Activated CD4-positive, alpha-beta T cell treated with anti-CD3 and anti-CD28 coated beads, Interleukin-2, amount 50 U/mL, for 16 hours (primary cell): ENCODE measurements at regions not wholly inside any gene's neighbourhood (a gene's known extent, or its start where the extent isn't known, plus 50 kb on each side); places are given as distances from the start of the nearest gene placed in this dataset.
"Not testable (repeated sequence)": the region's sequence is repeated elsewhere in the genome, so short reads cannot be mapped to it uniquely, and the experiment has no call there.

ENCODE experiments used
- DNase-seq: peaks from one replicate; pipeline ENCODE4 v3.0.0-alpha.2; 2020

GRCh38 chr4:126183206-126183605 lies 868.5 kb downstream of the FAT4 start:
- DNase-seq = no peak

GRCh38 chr4:126191536-126191935 lies 876.8 kb downstream of the FAT4 start:
- no peak for DNase-seq

GRCh38 chr4:126192506-126192905 lies 877.8 kb downstream of the FAT4 start:
- DNase-seq = no peak

GRCh38 chr4:126201251-126202138 lies 886.7 kb downstream of the FAT4 start:
- DNase-seq = not testable (repeated sequence)

GRCh38 chr4:126202226-126202625 lies 887.5 kb downstream of the FAT4 start:
- DNase-seq = no peak

GRCh38 chr4:126207910-126208309 lies 893.2 kb downstream of the FAT4 start:
- no peak for DNase-seq

GRCh38 chr4:126209147-126209546 lies 894.4 kb downstream of the FAT4 start:
- DNase-seq = no peak

GRCh38 chr4:126213996-126214395 lies 899.2 kb downstream of the FAT4 start:
- no peak for DNase-seq

GRCh38 chr4:126215759-126216158 lies 901.0 kb downstream of the FAT4 start:
- no peak for DNase-seq

GRCh38 chr4:126216611-126217010 lies 901.9 kb downstream of the FAT4 start:
- DNase-seq = no peak

GRCh38 chr4:126221282-126221681 lies 906.5 kb downstream of the FAT4 start:
- DNase-seq = no peak

- no peak for DNase-seq
Observed at GRCh38 chr4:126221717-126222340, 907.1 kb downstream of the FAT4 start.

GRCh38 chr4:126223784-126224407 lies 909.1 kb downstream of the FAT4 start:
- no peak for DNase-seq

GRCh38 chr4:126227428-126227827 lies 912.7 kb downstream of the FAT4 start:
- no peak for DNase-seq

GRCh38 chr4:126230269-126230668 lies 915.5 kb downstream of the FAT4 start:
- DNase-seq = no peak

GRCh38 chr4:126233483-126233882 lies 918.7 kb downstream of the FAT4 start:
- DNase-seq = no peak

- DNase-seq = no peak
Observed at GRCh38 chr4:126238013-126238412, 923.3 kb downstream of the FAT4 start.

GRCh38 chr4:126241634-126242033 lies 926.9 kb downstream of the FAT4 start:
- DNase-seq = no peak

- no peak for DNase-seq
Observed at GRCh38 chr4:126242679-126243390, 928.1 kb downstream of the FAT4 start.

- DNase-seq = peak; percentile 3
Observed at GRCh38 chr4:126247409-126247808, 932.7 kb downstream of the FAT4 start.

- no peak for DNase-seq
Observed at GRCh38 chr4:126250006-126250405, 935.3 kb downstream of the FAT4 start.

- no peak for DNase-seq
Observed at GRCh38 chr4:126251169-126251568, 936.4 kb downstream of the FAT4 start.

GRCh38 chr4:126262665-126263064 lies 947.9 kb downstream of the FAT4 start:
- no peak for DNase-seq
